ENCODE measurements at regions not wholly inside any gene's neighbourhood (a gene's known extent, or its start where the extent isn't known, plus 50 kb on each side); places are given as distances from the start of the nearest gene placed in this dataset.

GRCh38 chr9:80208696-80209095 is 636.9 kb downstream of the TLE4 start:
- no peak for TF ChIP-seq POLR2A (IDR thresholded peaks at IDR 0.05)
- TF ChIP-seq, protein P1, sequence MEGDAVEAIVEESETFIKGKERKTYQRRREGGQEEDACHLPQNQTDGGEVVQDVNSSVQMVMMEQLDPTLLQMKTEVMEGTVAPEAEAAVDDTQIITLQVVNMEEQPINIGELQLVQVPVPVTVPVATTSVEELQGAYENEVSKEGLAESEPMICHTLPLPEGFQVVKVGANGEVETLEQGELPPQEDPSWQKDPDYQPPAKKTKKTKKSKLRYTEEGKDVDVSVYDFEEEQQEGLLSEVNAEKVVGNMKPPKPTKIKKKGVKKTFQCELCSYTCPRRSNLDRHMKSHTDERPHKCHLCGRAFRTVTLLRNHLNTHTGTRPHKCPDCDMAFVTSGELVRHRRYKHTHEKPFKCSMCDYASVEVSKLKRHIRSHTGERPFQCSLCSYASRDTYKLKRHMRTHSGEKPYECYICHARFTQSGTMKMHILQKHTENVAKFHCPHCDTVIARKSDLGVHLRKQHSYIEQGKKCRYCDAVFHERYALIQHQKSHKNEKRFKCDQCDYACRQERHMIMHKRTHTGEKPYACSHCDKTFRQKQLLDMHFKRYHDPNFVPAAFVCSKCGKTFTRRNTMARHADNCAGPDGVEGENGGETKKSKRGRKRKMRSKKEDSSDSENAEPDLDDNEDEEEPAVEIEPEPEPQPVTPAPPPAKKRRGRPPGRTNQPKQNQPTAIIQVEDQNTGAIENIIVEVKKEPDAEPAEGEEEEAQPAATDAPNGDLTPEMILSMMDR (IDR thresholded peaks at IDR 0.05) = no peak
- TF ChIP-seq EP300 (IDR thresholded peaks at IDR 0.05) = no peak

Measured in sigmoid colon (tissue), 4 donors.